Endothelial cell (in vitro differentiated cells): ENCODE measurements at regions not wholly inside any gene's neighbourhood (a gene's known extent, or its start where the extent isn't known, plus 50 kb on each side); places are given as distances from the start of the nearest gene placed in this dataset.
"Not testable (repeated sequence)": the region's sequence is repeated elsewhere in the genome, so short reads cannot be mapped to it uniquely, and the experiment has no call there.

Experiments used
- DNase-seq: peaks from one replicate; pipeline ENCODE4 v3.0.0; 2021; ENCODE audit warnings: low spot score
- H3K27ac Mint-ChIP-seq: one replicate; pipeline ENCODE4 v1.8.0; 2021; ENCODE audit warnings: mixed read lengths, inconsistent platforms; ENCODE audit not compliant: unreplicated experiment
- H3K27me3 Mint-ChIP-seq: one replicate; pipeline ENCODE4 v1.8.0; 2021; ENCODE audit warnings: mild to moderate bottlenecking, moderate library complexity, mixed read lengths, inconsistent platforms; ENCODE audit not compliant: unreplicated experiment
- H3K36me3 Mint-ChIP-seq: one replicate; pipeline ENCODE4 v1.8.0; 2021; ENCODE audit warnings: mild to moderate bottlenecking, low read depth, mixed read lengths, inconsistent platforms; ENCODE audit not compliant: unreplicated experiment
- H3K4me1 Mint-ChIP-seq: one replicate; pipeline ENCODE4 v1.8.0; 2021; ENCODE audit warnings: mild to moderate bottlenecking, mixed read lengths, inconsistent platforms; ENCODE audit not compliant: unreplicated experiment
- H3K4me3 Mint-ChIP-seq: one replicate; pipeline ENCODE4 v1.8.0; 2021; ENCODE audit warnings: mild to moderate bottlenecking, mixed read lengths, inconsistent platforms; ENCODE audit not compliant: unreplicated experiment
- H3K9me3 Mint-ChIP-seq: one replicate; pipeline ENCODE4 v1.8.0; 2021; ENCODE audit warnings: mixed read lengths, inconsistent platforms; ENCODE audit not compliant: unreplicated experiment

DNA sequence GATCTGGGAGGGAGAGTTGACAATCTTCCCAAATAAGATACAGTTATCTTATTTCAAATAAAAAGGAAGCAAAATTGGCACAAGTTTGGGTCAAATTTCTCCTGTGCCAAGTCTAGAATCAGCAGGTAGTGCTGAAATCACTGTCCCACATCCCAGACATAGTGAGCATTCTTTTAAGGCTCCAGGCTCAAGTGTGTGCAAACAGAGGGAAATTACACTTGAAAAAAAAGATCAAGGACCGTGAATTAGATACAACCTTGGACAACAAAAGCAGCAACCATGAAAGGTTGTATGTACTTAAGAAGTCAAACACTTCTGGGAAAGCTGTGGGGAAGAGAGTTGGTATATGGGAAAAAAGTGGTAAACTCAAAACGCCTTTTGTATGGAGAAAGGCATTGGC lies 280.2 kb upstream of the PLGLB1 start:
- H3K4me1 Mint-ChIP-seq, H3K9me3 Mint-ChIP-seq, H3K27ac Mint-ChIP-seq, H3K27me3 Mint-ChIP-seq, H3K36me3 Mint-ChIP-seq, DNase-seq, H3K4me3 Mint-ChIP-seq: not testable (repeated sequence)

DNA sequence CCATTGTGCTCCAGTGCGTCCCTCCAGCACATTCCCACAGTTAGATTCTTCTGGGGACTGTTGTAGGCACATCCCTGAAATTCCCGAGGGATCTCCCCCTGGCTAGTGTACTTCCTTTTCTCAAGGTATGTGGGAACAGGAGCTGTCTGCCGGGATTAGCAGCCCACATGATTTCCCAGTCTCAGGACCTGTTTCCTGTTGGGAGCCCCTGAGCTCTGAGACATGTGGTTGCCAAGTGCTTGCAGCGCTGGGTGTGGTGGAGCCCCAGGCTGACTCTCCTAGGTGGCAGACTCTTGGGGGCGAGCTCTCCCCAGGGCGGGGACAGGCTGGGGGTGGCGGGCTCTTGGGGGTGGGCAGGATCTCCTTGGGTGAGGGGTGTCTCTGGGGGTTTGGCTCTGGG lies 287.0 kb upstream of the PLGLB1 start:
- H3K4me3 Mint-ChIP-seq, H3K4me1 Mint-ChIP-seq: not testable (repeated sequence)

DNA sequence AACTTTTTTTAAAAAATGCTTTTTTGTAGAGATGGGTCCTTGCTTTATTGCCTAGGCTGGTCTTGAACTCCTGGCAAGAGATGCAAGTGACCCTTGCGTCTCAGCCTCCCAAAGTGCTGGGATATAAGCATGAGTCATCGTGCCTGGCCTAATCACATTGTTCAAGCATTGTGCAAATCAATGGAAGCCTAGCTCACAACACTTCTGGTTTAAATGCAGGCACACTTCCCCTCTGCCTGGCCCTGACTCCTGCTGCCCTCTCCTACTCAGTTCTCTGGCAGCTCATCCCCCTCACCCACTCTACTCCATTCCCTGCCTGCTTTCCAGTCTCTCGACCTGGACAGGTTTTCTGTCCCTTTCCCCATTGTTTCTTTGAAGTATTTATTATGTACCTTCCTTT lies 288.1 kb upstream of the PLGLB1 start:
- not testable (repeated sequence) for H3K27me3 Mint-ChIP-seq, H3K9me3 Mint-ChIP-seq, H3K4me3 Mint-ChIP-seq, DNase-seq, H3K27ac Mint-ChIP-seq, H3K36me3 Mint-ChIP-seq, H3K4me1 Mint-ChIP-seq

More for the DNA sequence above, 287.0 kb upstream of the PLGLB1 start:
- not testable (repeated sequence) for H3K9me3 Mint-ChIP-seq, DNase-seq, H3K36me3 Mint-ChIP-seq, H3K27ac Mint-ChIP-seq, H3K27me3 Mint-ChIP-seq

DNA sequence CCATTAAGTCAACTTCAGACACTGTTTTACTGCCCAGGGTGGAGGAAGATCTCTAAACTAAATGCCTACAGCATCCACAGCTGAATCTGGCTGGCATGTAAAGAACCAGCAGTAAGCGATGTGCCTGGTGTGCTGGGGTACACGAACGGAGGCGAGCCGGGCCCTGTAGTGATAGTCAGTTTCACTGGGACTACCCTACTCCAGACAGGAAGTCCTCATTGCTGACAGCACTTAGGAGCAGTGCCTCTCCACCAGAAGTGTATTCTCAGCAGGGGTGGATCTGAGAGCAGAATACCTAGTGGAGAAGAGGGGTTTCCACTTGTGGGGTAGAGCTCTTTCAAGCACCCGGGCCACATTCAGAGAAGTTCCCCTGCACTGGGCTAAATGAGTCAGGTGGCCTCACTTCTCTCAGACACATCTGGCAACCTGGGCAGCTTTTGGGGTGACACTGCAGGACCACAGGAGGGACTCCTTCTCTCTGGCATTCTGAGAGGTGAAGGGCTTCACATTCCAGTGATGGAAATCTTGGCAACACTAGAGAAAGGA lies 290.3 kb upstream of the PLGLB1 start:
- H3K9me3 Mint-ChIP-seq, H3K4me1 Mint-ChIP-seq, H3K4me3 Mint-ChIP-seq, H3K27me3 Mint-ChIP-seq, H3K27ac Mint-ChIP-seq, H3K36me3 Mint-ChIP-seq, DNase-seq: not testable (repeated sequence)

DNA sequence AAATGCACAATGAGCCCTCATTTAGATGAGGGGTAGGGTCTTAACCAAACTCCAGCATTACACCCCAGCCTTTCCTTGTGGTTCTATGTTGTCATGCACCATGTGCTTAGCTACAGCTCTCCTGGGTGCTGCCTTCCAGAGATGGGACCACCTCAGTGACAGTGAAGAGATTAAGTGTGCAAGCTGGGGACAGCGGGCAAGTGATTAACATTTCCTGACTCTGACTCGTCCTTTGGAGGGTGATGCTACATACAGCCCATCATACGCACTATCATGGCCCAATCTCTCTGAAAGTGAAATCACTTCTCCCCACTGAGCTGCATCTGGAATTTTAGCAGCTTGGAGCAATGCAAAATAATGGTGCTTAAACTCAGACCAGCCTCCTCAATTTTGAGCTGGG lies 293.0 kb upstream of the PLGLB1 start:
- H3K4me3 Mint-ChIP-seq, H3K4me1 Mint-ChIP-seq, H3K27me3 Mint-ChIP-seq, H3K9me3 Mint-ChIP-seq, DNase-seq, H3K36me3 Mint-ChIP-seq, H3K27ac Mint-ChIP-seq: not testable (repeated sequence)

DNA sequence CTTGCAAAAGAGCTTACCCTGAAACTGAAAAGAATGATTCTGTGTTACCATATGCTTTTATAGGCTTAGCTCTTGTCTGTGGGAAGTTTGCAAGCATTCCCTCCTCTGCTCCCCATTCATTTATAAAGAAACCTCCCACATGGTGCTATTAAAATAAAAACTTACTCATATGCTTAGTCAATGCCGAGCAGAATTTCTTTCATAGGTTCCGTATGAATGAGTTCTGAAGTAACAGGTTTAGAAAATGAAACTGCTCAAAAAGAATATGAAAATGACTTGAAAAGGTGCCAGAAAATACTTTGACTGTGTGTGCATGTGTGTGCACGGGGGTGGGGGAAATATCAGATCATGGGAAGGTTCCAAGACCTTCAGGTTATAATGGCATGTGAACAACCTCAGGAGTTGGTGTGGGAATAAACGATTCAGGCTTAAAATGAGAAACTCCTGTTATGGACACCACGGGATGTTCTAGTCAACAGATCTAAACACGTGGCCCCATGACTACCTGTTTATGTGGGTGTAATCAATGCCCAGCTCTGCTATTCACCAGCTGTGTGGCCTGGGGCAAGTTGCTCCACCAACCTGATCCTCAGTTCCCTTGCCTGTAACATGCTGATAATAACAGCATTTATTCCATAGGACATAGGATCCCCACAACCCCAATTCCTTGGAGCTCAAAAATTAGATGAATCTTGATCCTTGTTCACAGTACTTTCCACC lies 293.7 kb upstream of the PLGLB1 start:
- H3K36me3 Mint-ChIP-seq, H3K27ac Mint-ChIP-seq, DNase-seq, H3K4me3 Mint-ChIP-seq, H3K9me3 Mint-ChIP-seq, H3K27me3 Mint-ChIP-seq, H3K4me1 Mint-ChIP-seq: not testable (repeated sequence)

DNA sequence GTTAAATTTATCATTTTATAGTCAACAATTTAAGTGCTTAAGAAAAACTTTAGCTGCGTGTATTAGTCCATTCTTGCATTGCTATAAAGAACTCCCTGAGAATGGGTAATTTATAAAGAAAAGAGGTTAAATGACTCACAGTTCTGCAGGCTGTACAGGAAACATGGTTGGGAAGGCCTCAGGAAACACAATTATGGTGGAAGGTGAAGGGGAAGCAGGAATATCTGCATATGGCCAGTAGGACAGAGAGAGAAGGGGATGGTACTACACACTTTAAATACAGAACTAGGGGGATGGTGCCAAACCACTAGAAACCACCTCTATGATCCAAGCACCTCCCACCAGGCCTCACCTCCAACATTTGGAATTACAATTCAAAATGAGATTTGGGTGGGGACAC lies 295.5 kb upstream of the PLGLB1 start:
- not testable (repeated sequence) for H3K27ac Mint-ChIP-seq, H3K4me1 Mint-ChIP-seq, H3K9me3 Mint-ChIP-seq, H3K4me3 Mint-ChIP-seq, H3K36me3 Mint-ChIP-seq, DNase-seq, H3K27me3 Mint-ChIP-seq

DNA sequence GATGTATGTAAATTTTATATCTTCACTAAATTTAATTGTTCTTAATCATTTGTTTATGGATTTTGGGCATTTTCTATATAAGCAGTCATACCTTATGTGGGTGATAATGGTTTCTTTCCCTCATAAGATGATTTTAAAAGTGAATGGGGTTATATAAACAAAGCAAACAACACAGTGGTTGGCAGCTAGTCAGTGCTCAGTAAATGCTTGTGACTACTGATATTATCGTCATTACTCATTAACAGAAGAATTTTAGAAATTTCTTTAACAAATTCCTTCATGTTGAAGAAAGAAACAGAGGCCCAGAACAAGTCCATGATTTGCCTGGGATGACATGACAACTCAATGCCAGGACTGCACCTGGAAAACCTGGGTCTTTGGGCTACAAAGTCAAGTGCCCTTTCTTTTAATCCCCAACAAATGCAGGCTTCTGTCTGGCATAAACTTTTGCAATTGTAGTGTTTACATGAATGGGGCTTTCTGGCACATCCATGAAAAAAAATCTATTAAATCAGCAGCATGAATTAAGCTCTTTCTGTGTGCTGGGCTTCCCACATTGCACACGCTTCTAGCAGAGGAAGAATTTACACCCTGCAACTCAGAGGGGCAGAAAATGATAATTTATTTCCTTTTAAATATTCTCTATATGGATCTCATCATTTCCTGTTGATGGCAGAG lies 297.3 kb upstream of the PLGLB1 start:
- H3K4me1 Mint-ChIP-seq, H3K36me3 Mint-ChIP-seq, H3K9me3 Mint-ChIP-seq, DNase-seq, H3K27me3 Mint-ChIP-seq, H3K27ac Mint-ChIP-seq, H3K4me3 Mint-ChIP-seq: not testable (repeated sequence)

DNA sequence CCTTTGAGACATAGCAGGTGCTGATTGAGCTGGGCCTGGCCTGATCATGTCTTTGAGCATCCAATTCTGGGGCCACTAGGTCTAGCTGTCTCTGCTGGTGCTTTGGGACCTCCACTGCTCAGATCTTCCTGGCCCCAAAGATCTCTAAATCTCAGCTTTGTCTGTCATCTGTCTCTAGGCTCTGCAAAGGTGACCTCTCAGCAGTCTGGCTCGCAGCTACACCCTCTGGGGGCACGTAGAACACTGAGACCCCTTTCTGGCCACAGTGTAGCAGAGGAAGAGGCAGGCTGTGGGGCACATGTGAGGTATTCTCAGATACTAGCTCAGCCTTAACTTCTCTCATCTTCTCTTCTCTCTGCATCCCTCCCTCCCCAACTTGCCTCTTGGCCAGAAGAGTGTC lies 298.1 kb upstream of the PLGLB1 start:
- not testable (repeated sequence) for H3K27me3 Mint-ChIP-seq, H3K4me1 Mint-ChIP-seq, H3K4me3 Mint-ChIP-seq, H3K36me3 Mint-ChIP-seq, H3K27ac Mint-ChIP-seq, DNase-seq, H3K9me3 Mint-ChIP-seq

DNA sequence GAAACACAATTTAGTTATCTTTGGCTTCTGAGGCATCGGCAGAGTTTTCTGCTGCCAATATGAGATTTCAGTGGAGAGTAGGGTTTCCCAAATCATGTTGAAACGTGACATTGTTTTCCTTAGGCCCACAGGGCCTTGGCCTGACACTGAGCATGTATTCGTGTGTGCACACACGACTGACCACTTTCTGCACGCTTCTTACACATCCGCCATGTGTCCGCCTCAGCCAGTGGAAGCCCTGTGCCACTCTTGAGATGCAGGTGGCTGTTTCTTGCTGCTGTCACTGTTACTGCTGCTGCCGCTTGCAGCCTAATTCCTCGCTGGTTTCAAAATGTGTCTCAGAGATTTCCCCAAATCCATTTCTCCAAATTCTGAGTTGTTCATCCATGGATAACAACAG lies 299.6 kb upstream of the PLGLB1 start:
- not testable (repeated sequence) for DNase-seq, H3K27ac Mint-ChIP-seq, H3K4me1 Mint-ChIP-seq, H3K9me3 Mint-ChIP-seq, H3K36me3 Mint-ChIP-seq, H3K27me3 Mint-ChIP-seq, H3K4me3 Mint-ChIP-seq

DNA sequence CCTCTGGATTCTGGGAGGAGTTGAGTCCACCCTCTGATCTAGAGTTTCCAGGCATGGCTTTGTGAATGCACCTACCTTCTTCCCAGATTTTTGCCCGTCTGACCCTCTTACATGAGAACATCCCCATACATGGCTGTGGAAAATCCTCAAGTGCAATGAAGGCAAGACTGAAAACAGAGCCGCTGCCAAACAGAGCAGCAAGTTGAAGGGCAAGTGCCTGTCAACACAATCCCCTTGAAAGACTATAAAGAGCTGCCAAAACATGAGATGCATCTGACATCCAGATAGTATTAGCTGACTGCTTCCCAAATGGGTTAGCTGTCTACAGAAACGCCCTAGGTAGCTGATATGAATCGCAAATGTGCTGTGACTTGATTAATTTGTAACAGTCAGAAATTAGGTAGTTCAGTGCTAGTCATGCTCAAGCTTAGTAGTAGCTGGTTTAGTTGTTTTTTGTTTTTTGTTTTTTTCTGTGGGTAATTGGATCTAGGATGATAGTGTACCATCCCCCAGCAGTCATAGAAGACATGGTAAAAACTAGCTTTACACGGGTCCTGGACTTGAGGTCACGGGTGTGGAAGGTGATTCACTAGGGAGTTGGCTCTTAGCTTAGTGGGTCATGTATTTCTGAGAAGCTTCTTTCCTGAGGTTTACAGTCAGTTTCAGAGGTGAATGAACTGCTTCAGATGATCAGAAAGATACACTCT lies 302.8 kb upstream of the PLGLB1 start:
- H3K4me3 Mint-ChIP-seq, H3K4me1 Mint-ChIP-seq, DNase-seq, H3K9me3 Mint-ChIP-seq, H3K36me3 Mint-ChIP-seq, H3K27ac Mint-ChIP-seq, H3K27me3 Mint-ChIP-seq: not testable (repeated sequence)
